NCI-H1092 (cell line): ENCODE measurements at regions not wholly inside any gene's neighbourhood (a gene's known extent, or its start where the extent isn't known, plus 50 kb on each side); places are given as distances from the start of the nearest gene placed in this dataset.
"Not testable (repeated sequence)": the region's sequence is repeated elsewhere in the genome, so short reads cannot be mapped to it uniquely, and the experiment has no call there.

Experiments used
- DNase-seq: peaks from one replicate; lab custom pipeline; 2025; lab: John Stamatoyannopoulos, UW

GRCh38 chr3:139135657-139136056 is 91.0 kb upstream of the PRR23C start:
- no peak for DNase-seq

GRCh38 chr3:139136469-139137202 is 91.9 kb upstream of the PRR23C start:
- DNase-seq: no peak

DNA sequence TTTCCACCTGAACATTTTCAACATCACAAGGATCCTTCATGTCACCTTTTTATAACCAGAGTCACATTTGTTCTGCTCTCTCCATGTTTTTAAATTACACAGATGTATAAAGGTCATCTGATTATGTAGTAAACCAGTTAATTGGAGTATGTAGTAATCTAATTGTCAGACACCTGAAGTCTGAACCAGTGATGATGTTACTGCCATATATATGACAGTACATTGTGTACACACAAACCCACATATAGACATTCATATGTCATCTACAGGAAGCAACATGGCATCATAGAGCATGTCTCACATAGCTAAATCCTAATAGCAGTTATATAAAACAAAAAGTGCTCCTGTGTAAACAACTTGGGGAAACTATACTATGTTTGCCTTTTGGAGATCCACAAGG is 95.9 kb upstream of the PRR23C start:
- no peak for DNase-seq

GRCh38 chr3:139145980-139146379 is 101.3 kb upstream of the PRR23C start:
- not testable (repeated sequence) for DNase-seq

GRCh38 chr3:139151530-139151929 is 106.8 kb upstream of the PRR23C start:
- DNase-seq: no peak

GRCh38 chr3:139153434-139153833 is 108.7 kb upstream of the PRR23C start:
- not testable (repeated sequence) for DNase-seq

GRCh38 chr3:139157161-139157932 is 112.7 kb upstream of the PRR23C start:
- DNase-seq: no peak

- DNase-seq: no peak
Observed at GRCh38 chr3:139159356-139159755, 114.7 kb upstream of the PRR23C start.

DNA sequence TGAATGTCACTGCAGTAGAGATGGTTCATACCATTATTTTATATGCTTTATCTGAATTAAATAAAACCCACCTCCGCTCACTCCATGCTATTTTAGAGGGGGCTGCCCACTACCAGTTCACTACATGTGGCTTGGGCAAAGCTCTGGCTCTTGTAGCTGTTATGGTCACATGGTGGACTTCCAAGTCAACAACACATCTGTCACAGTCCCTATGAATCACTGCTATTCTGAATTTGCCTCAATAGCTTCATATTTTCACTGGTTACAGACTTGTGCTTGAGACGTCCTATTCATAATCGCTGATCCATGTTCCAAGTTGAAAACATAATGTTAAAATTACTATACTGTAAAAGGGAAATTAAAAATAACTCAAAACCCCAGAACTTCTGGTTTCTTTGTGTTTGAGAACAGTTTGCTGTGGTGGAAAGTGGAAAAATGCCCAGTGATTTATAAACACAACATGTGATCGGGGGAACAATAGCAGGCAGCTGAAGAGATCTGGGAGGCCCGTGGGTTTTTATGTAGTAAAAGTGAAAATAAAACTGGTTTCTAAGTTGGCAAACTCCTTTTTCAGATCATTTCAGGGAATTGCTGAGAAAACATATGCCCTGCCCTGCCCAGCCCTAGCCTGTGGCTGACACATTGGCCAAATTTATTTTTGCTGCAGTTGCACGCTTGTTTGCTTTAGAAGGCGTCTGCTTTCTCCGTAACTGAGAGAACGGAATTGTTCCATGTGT is 128.8 kb upstream of the PRR23C start:
- no peak for DNase-seq

GRCh38 chr3:139180489-139180888 is 135.8 kb upstream of the PRR23C start:
- no peak for DNase-seq

- DNase-seq: no peak
Observed at GRCh38 chr3:139182143-139182542, 137.5 kb upstream of the PRR23C start.

DNA sequence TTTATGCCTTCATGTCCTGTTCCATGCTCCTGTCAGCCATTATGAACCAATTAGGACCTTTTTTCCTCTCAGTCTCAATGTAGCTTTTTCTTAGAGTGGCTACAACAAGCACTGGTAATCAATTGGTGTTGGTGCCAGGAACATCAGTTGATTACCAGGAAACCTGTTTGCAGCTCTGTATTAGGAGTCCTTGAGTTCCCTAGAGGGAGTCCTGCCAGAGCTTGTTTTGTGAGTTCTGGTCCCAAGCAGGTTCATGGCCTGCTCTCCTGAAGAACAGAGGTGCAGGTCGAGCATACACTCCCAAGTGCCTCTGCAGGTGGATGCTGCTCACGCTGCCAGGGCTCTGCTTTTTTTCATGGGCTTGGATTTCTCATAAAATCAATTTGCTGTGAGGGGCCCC is 137.9 kb upstream of the PRR23C start:
- no peak for DNase-seq

DNA sequence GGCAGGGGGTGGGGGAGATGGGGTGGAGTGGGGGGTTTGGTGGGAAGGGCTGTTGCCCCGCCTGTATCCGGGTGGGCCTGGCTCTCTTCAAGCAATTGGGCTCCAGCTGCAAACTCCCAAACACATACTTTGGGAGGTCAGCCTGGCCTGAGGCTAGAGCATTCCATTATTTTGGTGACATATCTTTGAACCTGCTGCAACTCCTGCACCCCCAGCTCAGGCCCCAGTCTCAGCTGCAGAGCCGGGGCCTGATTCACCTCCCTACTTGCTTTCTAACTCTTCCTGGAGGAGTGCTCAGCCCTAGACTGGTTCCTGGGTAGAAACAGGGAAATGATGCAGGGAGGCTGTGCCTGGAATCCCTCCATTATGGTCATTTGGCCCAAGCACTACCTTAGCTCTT is 140.8 kb upstream of the PRR23C start:
- no peak for DNase-seq

DNA sequence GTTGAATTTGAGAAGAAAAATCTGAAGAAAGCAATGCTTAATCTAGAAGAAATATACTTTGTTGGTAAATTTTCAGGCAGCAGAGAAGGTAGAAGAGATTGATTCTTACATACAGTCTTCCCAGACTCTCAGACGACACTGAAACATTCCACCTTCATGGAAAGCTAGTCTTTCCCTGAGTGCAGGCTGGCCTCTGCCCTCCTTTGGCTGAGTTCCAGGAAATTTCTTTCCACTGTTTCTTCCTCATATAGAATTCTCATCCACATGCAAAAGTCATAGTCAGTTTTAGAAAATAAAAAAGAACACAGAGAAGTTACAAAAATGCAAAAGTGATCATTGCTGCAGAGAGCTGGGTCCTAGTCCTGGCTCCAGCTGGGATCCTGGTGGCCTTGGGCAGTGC is 142.5 kb upstream of the PRR23C start:
- DNase-seq: no peak

GRCh38 chr3:139187648-139188047 is 143.0 kb upstream of the PRR23C start:
- no peak for DNase-seq

DNA sequence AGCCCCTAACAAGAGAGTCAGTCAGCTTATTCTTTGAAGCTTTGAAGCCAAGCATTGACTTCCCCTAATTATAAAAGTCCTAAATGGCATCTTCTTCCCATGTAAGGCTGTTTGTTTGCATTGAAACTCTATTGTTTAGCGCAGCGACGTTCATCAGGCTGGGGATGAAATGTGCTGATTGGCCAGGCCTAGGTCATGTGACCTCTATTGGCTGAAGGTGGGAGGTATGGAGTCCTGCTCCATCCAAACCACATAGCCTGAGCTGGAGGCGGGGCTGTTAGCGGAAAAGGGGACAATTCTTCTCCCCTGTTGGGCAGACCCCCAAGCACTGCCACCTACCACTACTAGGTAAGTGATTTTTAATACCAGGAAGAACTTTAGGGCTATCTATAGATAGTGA is 145.3 kb upstream of the PRR23C start:
- no peak for DNase-seq

DNA sequence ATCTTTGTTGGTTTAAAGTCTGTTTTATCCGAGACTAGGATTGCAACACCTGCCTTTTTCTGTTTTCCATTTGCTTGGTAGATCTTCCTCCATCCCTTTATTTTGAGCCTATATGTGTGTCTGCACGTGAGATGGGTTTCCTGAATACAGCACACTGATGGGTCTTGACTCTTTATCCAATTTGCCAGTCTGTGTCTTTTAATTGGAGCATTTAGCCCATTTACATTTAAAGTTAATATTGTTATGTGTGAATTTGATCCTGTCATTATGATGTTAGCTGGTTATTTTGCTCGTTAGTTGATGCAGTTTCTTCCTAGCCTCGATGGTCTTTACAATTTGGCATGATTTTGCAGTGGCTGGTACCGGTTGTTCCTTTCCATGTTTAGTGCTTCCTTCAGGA is 149.4 kb upstream of the MRPS22 start:
- DNase-seq: not testable (repeated sequence)

DNA sequence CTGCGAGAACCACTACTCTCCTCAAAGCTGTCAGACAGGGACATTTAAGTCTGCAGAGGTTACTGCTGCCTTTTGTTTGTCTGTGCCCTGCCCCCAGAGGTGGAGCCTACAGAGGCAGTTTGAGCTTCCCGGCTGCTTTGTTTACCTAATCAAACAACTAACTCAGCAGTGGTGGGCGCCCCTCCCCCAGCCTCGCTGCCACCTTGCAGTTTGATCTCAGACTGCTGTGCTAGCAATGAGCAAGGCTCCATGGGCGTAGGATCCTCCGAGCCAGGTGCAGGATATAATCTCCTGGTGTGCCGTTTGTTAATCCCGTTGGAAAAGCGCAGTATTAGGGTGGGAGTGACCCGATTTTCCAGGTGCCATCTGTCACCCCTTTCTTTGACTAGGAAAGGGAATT is 147.7 kb upstream of the MRPS22 start:
- DNase-seq: not testable (repeated sequence)

- no peak for DNase-seq
Observed at GRCh38 chr3:139197251-139197650, 146.6 kb upstream of the MRPS22 start.

DNA sequence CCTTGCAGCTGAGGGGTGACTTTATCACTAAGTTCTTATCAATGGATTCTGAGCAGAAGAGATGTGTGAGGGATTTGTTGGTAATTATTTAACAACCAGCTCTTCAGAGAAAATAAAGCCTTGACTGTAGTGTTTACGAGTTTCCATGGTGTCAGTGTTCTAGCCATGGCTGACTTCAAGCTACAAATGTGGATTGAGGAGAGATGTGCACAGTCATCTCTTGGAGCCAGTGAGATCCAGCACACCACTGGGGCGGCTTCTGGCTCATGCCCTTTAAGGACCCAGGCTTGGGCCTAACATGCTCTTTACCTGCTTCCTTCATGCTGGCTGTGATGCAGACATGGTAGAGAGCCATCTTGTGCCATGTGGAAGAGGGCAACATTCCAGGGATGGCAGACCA is 145.6 kb upstream of the MRPS22 start:
- no peak for DNase-seq

- DNase-seq: no peak
Observed at GRCh38 chr3:139198929-139199328, 144.9 kb upstream of the MRPS22 start.

- no peak for DNase-seq
Observed at GRCh38 chr3:139199421-139200010, 144.3 kb upstream of the MRPS22 start.
